ENCODE measurements at regions not wholly inside any gene's neighbourhood (a gene's known extent, or its start where the extent isn't known, plus 50 kb on each side); places are given as distances from the start of the nearest gene placed in this dataset.
"Not testable (repeated sequence)": the region's sequence is repeated elsewhere in the genome, so short reads cannot be mapped to it uniquely, and the experiment has no call there.

DNA sequence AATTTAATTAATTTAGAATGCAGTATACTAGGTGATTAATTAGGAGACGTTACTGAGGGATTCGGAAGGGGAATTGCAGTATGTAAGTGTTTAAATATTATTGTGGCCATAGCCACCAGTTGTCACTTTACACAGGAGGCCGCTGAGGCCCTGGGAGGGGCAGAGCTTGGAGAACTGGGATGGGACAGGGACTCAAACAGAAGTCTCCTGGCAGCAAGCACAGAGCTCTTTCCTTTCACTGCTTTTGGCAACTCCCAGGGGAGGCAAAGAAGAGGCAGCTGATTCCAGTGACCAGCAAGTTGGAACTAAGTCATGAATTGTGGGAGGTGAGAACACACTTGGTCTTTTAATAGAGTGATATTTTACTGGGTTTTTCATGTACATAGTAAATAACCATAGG is 248.6 kb downstream of the RPLP1 start:
- in situ Hi-C loops (cut with HindIII; ENCODE audit: low sequenced_read_pairs): no loop called here

DNA sequence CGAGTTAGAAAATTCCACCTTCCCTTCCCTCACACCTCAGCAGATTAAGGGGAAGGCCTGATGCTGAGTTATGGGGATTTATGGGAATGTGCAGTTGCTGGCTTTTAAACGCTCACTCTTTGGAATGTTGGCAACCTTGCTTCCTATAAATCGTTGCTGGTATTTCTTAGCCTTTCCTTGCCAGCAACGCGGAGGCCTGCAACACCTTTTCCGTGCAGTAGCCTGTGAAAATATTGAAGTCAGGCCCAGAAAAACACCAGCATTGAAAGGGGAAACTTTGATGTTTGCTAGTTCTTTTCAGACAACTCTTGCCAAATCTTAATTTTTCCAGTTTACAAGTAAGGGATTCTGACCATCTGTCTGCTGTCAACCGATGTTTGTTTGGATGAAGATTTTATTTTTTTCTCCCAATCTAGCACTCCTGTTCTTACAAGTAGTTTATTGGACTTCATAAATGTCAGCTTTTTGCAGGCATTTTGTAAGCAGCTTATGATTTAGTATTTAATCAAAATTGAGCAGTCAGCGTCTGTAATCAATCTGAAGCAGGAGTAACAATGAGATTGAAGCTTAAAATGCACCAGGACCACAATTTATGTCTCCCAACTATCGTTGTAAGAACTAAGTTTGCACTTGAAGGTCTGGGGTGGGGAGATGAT is 251.0 kb downstream of the RPLP1 start:
- in situ Hi-C loops (cut with HindIII; ENCODE audit: low sequenced_read_pairs): no loop called here

DNA sequence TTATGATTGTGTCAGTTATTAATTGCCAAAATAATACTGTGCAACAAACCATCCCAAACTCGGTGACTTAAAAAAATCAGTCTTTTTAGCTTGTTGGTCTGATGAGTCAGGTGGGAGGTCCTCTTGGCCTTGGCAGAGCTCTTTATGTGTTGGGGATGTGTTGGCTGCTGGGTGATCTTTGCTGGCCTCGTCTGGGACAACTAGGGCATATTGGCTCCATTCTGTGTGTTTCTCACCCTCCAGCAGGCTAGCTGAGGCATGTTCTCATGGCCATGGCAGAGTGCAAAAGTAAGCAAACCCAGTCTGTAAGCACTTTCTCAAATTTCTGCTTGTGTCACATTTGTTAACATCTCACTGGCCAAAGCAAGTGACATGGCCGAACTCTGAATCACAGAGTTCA is 251.6 kb downstream of the RPLP1 start:
- in situ Hi-C loops (cut with HindIII; ENCODE audit: low sequenced_read_pairs): no loop called here

DNA sequence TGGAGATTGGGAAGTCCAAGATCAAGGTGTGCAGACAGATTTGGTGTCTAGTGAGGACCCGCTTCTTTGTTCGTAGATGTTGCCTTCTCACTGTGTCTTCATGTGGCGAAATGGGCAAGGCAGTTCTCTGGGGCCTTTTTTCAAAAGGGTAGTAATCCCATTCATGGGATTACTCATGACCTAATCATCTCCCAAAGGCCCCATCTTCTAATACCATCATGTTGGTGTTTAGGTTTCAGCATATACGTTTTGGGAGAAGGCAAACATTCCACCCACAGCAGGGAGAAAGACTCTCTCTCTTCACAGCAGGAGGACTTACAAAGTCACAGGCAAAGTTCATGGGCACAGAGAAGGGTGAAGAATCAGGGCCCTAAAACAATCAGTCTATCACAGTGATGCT is 252.1 kb downstream of the RPLP1 start:
- in situ Hi-C loops (cut with HindIII; ENCODE audit: low sequenced_read_pairs): no loop called here

DNA sequence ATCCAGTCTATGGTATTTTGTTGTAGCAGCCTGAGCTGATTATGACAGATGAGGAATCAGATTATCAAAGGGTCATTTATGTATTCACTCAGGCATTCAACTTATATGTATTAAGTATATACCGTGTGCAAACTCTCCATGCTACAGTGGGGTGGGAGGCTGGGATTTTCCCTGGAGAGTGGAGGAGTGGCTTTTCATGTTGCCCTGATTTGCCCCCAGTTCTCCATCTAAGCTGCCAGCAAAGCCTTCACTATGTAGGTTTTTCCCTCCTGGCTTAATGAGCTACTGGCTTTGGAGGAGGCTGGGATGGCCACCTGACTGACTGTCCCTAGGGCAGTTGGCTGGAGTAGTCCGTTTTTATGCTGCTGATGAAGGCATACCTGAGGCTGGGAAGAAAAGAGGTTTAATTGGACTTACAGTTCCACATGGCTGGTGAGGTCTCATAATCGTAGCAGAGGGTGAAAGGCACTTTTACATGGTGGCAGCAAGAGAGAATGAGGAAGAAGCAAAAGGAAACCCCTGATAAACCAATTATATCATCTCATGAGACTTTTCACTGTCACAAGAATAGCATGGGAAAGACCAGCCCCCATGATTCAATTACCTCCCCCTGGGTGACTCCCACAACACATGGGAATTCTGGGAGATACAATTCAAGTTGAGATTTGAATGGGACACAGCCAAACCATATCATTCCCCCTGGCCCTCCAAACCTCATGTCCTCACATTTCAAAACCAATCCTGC is 253.9 kb downstream of the RPLP1 start:
- in situ Hi-C loops (cut with HindIII; ENCODE audit: low sequenced_read_pairs): no loop called here

DNA sequence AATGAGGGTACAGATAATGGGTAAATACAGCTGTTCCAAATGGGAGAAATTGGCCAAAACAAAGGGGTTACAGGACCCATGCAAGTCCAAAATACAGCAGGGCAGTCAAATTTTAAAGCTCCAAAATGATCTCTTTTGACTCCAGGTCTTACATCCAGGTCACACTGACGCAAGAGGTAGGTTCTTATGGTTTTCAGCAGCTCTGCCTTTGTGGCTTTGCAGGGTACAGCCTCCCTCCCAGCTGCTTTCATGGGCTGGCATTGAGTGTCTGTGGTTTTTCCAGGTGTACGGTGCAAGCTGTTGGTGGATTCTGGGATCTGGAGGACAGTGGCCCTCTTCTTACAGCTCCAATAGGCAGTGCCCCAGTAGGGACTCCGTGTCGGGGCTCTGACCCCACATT is 254.6 kb downstream of the RPLP1 start:
- in situ Hi-C loops (cut with HindIII; ENCODE audit: low sequenced_read_pairs): not testable (repeated sequence)

DNA sequence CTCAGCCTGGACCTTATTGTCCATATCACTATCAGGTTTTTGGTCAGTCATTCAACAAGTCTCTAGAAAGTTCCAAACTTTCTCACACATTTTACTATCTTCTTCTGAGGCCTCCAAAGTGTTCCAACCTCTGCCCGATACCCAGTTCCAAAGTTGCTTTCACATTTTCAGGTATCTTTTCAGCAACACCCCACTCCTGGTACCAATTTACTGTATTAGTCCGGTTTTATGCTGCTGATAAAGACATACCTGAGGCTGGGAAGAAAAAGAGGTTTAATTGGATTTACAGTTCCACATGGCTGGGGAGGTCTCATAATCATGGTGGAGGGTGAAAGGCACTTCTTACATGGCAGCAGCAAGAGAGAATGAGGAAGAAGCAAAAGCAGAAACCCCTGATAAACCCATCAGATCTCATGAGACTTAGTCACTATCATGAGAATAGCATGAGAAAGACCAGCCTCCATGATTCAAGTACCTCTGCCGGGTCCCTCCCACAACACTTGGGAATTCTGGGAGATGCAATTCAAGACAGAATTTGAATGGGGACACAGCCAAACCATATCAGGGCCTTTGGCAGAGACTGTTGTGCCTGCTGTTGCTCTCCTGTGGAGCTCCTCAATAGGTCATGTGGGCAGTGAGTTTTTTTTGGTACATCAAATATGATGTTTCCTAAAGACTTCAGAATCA is 256.0 kb downstream of the RPLP1 start:
- in situ Hi-C loops (cut with HindIII; ENCODE audit: low sequenced_read_pairs): not testable (repeated sequence)

DNA sequence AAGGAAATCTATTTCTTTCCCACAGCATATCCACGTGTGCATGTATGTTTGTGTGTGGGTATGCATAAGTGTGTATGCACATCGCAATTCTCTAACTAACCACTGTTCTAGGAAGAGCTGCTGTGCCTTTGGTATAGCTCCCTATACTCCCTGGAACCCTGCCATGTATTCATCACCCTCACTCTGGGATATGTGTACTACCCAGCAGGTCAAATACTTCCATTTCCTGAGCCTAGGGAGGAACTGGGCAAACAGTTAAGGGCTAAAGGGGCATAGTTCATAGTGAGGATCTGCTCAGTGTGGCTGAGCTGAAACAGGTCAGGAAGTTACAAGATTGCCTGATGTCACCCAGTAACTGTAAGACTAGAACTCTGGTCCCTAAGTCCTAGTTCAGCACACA is 260.4 kb downstream of the RPLP1 start:
- in situ Hi-C loops (cut with HindIII; ENCODE audit: low sequenced_read_pairs): no loop called here

DNA sequence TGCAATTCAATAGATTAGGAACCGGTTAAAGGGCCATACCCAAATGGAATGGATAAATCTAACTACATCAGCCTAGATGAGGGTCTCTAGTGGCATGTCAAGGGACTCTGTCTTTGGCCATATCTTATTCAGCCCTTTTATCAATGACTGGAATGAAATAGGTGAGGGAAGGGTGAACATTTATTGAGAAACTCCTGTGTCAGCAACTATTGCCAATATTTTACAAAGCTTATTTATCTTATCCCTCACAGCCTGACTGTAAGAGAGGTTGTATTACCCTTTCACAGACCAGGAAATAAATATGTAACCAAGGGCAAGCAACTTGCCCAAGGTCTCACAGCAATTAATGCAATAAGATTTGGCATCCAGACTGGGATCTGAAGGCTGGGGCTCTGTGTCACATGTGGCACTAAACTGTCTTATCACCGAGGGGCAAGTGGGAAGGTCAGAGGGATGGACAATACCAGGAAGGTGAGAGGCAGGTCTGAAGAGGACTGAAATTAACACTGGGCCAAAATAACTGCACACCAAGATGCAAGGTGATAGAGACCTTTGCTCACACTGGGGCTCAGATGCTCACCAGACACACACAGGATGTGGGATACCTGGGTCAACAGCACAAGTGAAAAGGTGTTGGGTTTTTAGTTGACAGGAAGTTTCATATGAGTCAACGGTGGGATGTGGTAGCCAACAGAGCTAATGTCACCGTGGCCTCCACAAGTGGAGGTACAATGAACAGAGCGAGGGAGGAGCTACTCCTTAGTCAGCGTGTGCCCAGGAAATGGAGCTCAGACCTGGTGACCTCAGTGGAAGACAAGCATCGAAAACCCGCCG is 261.3 kb downstream of the RPLP1 start:
- in situ Hi-C loops (cut with HindIII; ENCODE audit: low sequenced_read_pairs): no loop called here

DNA sequence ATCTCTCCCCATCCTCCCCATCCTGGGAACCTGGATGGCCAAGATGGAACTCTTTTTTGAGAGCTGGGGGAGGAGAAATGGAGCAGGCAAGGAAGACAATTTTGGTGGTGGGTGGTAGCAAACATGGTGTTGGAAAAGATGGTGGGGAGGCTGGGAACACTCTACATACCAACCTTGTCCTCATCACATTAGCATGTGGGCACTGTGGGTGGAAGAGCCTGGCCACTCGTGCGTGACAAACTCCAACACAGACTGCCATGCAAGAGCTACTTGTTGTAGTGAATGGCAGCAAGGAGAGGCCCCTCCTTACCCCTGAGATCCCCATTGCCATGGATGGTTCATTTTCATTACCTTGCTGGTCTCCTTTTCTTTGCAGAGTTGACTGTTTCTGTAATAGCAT is 262.6 kb downstream of the RPLP1 start:
- in situ Hi-C loops (cut with HindIII; ENCODE audit: low sequenced_read_pairs): no loop called here

DNA sequence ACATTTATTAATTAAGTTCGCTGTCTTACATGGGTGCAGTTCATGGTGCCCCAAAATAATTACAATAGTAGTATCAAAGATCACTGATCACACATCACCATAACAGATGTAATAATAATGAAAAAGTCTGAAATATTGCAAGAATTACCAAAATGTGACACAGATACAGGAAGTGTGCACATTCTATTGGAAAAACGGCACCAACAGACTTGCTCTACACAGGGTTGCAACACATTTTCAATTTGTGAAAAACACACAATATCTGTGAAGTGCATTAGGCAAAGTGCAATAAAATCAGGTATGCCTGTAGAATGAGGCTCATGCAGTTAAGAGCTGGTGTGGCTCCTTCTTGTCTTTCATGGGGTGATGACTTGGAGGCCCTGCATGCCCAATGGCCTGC is 265.8 kb downstream of the RPLP1 start:
- in situ Hi-C loops (cut with HindIII; ENCODE audit: low sequenced_read_pairs): no loop called here

DNA sequence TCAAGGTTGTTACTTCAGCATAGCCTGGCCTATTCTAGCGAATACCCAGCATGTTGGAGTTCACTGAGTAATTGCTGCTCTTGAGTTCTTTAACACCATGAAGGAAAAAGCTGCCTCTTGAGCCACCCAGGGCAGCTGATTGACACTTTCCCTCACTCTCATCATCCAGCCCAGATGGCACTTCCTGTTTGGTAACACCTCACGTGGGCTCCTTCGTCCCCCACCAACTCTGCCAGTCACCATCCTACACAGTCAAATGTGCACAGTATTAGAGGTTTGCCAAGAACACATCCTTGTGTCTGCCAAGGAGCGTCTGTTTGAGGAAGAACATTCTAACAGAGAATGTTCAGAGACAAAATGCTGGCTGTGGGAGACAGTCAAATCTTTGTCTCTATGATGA is 266.3 kb downstream of the RPLP1 start:
- in situ Hi-C loops (cut with HindIII; ENCODE audit: low sequenced_read_pairs): no loop called here

DNA sequence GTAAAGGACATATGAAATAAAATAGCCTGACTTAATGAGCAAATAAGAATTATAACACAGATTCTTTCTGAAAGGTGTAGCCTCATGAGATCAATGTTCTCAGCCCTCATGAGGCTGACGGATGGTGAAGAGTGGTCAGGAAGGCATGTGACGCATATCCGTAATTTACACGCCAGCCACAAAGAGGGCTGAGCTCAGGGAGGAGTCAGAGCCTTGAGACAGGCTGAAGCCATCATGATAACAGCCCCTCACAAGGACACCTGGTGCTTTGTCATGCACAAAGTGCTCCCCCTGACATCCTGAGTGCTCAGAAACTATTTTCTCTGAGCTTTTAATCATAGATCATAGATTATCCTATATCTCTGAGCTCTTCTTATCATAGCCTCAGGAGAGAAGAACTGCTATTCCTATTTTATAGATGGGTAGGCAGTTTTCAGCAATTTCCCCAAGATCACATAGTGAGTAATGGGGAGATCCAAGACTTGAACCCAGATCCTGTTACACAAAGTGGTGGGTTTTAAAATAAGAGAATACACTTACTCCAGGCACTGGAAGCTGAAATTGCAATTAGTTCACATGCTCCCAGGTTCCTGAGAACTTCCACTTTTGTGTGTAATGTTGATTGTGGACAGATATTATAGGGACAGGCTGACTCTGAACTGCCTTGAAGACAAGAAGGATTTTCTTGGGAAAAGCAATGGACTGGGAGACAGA is 267.1 kb downstream of the RPLP1 start:
- in situ Hi-C loops (cut with HindIII; ENCODE audit: low sequenced_read_pairs): no loop called here

DNA sequence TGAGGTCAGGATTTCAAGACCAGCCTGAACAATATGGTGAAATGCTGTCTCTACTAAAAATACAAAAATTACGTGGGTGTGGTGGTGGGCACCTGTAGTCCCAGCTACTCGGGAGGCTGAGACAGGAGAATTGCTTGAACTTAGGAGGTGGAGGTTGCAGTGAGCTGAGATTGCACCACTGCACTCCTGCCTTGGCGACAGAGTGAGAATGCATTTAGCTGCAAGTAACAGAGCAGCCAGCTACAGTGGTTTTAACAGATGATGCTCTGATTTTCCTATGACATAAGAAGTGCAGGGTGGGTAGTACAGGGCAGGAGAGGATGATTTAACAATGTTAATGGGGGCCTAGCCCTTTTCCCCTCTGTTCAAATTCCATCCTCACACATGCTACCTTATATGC is 267.9 kb downstream of the RPLP1 start:
- in situ Hi-C loops (cut with HindIII; ENCODE audit: low sequenced_read_pairs): no loop called here

DNA sequence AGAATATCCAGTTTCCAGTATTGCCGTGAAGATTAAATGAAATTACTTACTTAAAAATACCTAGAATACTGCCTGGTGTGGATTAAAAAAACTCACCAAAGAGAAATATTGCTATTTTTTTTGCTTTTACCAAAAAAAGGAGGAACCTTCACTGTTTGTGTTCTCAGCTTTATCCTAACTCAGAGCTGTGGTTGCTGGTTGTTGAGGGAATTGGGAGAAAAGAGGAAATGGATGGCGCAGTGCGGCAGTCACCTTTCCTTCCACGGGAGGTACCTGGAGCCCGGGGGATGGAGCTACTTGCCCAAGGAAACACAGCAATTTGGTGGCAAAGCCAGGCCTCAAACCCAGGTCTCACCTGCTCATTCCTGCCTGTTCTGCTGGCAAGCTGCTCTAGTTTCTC is 270.3 kb downstream of the RPLP1 start:
- in situ Hi-C loops (cut with HindIII; ENCODE audit: low sequenced_read_pairs): no loop called here

DNA sequence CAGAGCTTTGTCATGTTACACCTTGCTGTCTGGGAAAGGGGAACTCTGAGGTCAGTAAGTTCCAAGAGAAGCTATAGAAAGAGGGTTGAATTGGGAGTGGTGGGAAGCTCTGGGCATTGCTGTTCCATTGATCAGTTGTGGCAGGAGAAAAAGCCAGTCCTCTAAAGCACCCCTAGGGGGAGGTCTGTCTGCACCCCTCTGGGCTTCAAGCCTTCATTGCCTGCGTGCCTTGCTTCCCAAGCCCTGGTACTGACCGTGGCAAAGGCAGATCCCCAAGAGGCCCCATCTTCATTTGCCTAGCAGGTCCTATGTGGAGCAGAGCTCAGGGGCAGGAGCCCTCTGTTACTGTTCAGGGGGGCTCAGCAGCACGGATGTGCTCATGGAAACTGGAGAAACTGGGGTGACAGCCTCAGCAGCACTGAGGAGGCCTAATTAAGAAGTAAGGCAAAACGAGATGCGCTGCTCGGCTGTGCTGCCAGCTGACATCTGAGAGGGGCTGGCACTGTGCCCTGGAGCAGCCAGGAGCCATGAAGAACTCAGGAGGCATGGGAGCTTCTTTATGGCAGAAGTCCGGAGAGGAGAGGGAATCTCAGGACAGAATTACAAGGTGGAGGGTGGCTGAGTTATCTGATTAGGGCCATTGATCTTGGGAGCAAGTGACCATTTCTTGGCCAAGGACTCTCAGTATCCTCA is 270.9 kb downstream of the RPLP1 start:
- in situ Hi-C loops (cut with HindIII; ENCODE audit: low sequenced_read_pairs): no loop called here

DNA sequence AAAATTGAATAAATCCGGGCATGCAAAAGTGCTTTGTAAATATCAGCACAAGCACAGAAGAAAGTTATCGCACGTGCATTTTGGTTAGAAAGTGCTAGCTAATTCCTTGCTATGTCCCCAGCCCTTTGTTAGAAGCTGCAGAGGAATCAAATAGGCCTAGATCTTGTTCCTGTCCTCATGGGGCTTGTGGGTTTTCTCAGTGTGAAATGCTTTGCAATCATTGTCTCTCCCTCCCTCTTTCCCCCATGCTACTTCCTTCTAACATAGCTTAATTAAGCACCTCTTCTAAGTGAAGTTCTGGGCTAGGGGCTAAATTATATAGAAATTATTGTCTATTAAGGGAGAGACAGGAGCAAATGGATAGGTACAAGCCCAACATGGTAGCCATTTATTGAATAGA is 271.7 kb downstream of the RPLP1 start:
- in situ Hi-C loops (cut with HindIII; ENCODE audit: low sequenced_read_pairs): no loop called here

DNA sequence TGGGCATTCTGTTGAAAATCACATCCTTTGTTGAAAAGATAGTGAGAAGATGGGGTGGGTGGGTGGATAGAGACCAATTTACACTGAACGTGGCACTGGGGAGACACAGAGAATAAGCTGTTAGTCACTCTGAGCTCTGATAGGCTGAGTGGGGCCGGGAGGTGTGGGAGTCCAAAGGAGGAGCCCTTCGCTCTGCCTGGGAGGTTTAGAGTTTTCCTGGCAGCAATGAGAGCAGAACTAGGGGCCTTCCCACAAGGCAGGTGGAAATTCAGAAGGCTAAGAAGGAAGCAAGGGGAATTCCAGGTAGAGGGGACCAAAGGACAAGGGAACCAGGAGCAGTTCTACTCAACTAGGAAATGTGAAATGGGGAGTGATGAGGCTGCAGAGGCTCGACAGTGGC is 272.7 kb downstream of the RPLP1 start:
- in situ Hi-C loops (cut with HindIII; ENCODE audit: low sequenced_read_pairs): no loop called here

DNA sequence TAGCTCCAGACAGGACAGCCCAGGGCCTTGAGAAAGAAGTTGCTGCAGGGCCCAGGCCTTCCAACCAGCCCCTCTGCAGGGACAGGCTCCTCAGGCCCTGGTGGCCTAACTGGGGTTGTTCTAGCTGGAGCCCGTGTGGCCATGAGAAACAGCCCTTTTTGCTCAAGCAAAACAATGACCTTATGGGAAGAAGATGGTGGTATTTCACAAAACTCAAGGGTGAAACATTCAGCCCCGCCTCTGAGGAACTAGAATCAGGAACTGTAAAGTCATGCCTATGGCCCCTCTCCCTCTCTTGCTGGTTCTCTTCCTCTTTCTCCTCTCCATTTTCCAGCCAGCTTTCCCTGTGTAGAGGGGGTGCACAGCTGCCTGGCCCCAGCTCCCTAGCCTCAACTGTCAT is 273.3 kb downstream of the RPLP1 start:
- in situ Hi-C loops (cut with HindIII; ENCODE audit: low sequenced_read_pairs): no loop called here
